ENCODE measurements at regions not wholly inside any gene's neighbourhood (a gene's known extent, or its start where the extent isn't known, plus 50 kb on each side); places are given as distances from the start of the nearest gene placed in this dataset.
"Not testable (repeated sequence)": the region's sequence is repeated elsewhere in the genome, so short reads cannot be mapped to it uniquely, and the experiment has no call there.

GRCh38 chr11:29056487-29056886 lies 948.3 kb downstream of the METTL15 start:
- not testable (repeated sequence) for DNase-seq (ENCODE audit: low read depth in 2 of 2)

- no peak for DNase-seq (ENCODE audit: low read depth in 2 of 2)
Measured at GRCh38 chr11:29051935-29052334, 943.7 kb downstream of the METTL15 start.

- DNase-seq (ENCODE audit: low read depth in 2 of 2), result not testable (repeated sequence)
Measured at GRCh38 chr11:29050962-29051361, 942.8 kb downstream of the METTL15 start.

- DNase-seq (ENCODE audit: low read depth in 2 of 2), result no peak
Measured at GRCh38 chr11:29040489-29040888, 932.3 kb downstream of the METTL15 start.

GRCh38 chr11:29032384-29033149 lies 924.4 kb downstream of the METTL15 start:
- DNase-seq (ENCODE audit: low read depth in 2 of 2), result no peak

- no peak for DNase-seq (ENCODE audit: low read depth in 2 of 2)
Measured at GRCh38 chr11:29029452-29029851, 921.3 kb downstream of the METTL15 start.

GRCh38 chr11:29027436-29027835 lies 919.2 kb downstream of the METTL15 start:
- DNase-seq (ENCODE audit: low read depth in 2 of 2), result no peak

- DNase-seq (ENCODE audit: low read depth in 2 of 2), result no peak
Measured at GRCh38 chr11:29026286-29026685, 918.1 kb downstream of the METTL15 start.

GRCh38 chr11:29025001-29025400 lies 916.8 kb downstream of the METTL15 start:
- no peak for DNase-seq (ENCODE audit: low read depth in 2 of 2)

GRCh38 chr11:29024386-29024785 lies 916.2 kb downstream of the METTL15 start:
- DNase-seq (ENCODE audit: low read depth in 2 of 2), result no peak

GRCh38 chr11:29023761-29024160 lies 915.6 kb downstream of the METTL15 start:
- DNase-seq (ENCODE audit: low read depth in 2 of 2), result no peak

GRCh38 chr11:29022676-29023075 lies 914.5 kb downstream of the METTL15 start:
- DNase-seq (ENCODE audit: low read depth in 2 of 2), result no peak

GRCh38 chr11:29019960-29020683 lies 911.9 kb downstream of the METTL15 start:
- DNase-seq (ENCODE audit: low read depth in 2 of 2), result no peak

- no peak for DNase-seq (ENCODE audit: low read depth in 2 of 2)
Measured at GRCh38 chr11:29018631-29019030, 910.4 kb downstream of the METTL15 start.

GRCh38 chr11:29017941-29018340 lies 909.8 kb downstream of the METTL15 start:
- no peak for DNase-seq (ENCODE audit: low read depth in 2 of 2)

GRCh38 chr11:29012507-29012906 lies 904.3 kb downstream of the METTL15 start:
- no peak for DNase-seq (ENCODE audit: low read depth in 2 of 2)

GRCh38 chr11:29009426-29009825 lies 901.2 kb downstream of the METTL15 start:
- no peak for DNase-seq (ENCODE audit: low read depth in 2 of 2)

GRCh38 chr11:29008481-29008880 lies 900.3 kb downstream of the METTL15 start:
- DNase-seq (ENCODE audit: low read depth in 2 of 2), result no peak

GRCh38 chr11:29006668-29007067 lies 898.5 kb downstream of the METTL15 start:
- no peak for DNase-seq (ENCODE audit: low read depth in 2 of 2)

GRCh38 chr11:29005401-29005980 lies 897.3 kb downstream of the METTL15 start:
- no peak for DNase-seq (ENCODE audit: low read depth in 2 of 2)

GRCh38 chr11:29002816-29003215 lies 894.6 kb downstream of the METTL15 start:
- no peak for DNase-seq (ENCODE audit: low read depth in 2 of 2)

GRCh38 chr11:28999620-29000019 lies 891.4 kb downstream of the METTL15 start:
- no peak for DNase-seq (ENCODE audit: low read depth in 2 of 2)

GRCh38 chr11:28992996-28993395 lies 884.8 kb downstream of the METTL15 start:
- DNase-seq (ENCODE audit: low read depth in 2 of 2), result no peak

Data from stimulated activated CD8-positive, alpha-beta memory T cell treated with anti-CD3 and anti-CD28 coated beads, Interleukin-2, amount 100 ng/mL, for 48 hours (primary cell).